ENCODE measurements at regions not wholly inside any gene's neighbourhood (a gene's known extent, or its start where the extent isn't known, plus 50 kb on each side); places are given as distances from the start of the nearest gene placed in this dataset.

DNA sequence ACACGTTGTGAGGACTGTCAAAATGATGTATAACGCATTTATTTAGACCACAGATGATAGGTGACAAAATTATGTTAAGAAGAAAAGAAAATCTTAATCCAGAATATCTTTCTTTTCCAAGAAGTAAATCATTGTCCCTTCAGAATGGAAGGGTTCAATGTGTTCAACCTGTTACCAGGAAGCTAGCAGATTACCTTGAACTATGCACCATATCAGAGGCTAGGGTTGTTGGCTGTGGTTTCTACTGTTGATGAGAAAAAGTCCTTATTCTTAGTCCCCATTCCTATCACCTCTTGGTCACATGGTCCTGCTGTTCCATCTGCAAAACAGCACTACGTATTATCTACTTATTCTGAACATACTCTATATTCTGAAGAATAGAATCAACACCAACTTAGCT is 339.5 kb upstream of the CADM1 start:
- TF ChIP-seq, protein P1, sequence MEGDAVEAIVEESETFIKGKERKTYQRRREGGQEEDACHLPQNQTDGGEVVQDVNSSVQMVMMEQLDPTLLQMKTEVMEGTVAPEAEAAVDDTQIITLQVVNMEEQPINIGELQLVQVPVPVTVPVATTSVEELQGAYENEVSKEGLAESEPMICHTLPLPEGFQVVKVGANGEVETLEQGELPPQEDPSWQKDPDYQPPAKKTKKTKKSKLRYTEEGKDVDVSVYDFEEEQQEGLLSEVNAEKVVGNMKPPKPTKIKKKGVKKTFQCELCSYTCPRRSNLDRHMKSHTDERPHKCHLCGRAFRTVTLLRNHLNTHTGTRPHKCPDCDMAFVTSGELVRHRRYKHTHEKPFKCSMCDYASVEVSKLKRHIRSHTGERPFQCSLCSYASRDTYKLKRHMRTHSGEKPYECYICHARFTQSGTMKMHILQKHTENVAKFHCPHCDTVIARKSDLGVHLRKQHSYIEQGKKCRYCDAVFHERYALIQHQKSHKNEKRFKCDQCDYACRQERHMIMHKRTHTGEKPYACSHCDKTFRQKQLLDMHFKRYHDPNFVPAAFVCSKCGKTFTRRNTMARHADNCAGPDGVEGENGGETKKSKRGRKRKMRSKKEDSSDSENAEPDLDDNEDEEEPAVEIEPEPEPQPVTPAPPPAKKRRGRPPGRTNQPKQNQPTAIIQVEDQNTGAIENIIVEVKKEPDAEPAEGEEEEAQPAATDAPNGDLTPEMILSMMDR (IDR thresholded peaks at IDR 0.05): no peak
- TF ChIP-seq ZFX (IDR thresholded peaks at IDR 0.05; ENCODE audit: borderline replicate concordance): no peak

Data from 22Rv1 (cell line).